OCI-LY1 (cell line): ENCODE measurements at regions not wholly inside any gene's neighbourhood (a gene's known extent, or its start where the extent isn't known, plus 50 kb on each side); places are given as distances from the start of the nearest gene placed in this dataset.

Experiments used
- CTCF ChIP-seq: fragments of 200-600 bp; sonication (generic), shearing (Covaris generic); IDR thresholded peaks from 2 replicates; pipeline ENCODE4 v1.5.1; 2017; ENCODE audit warnings: mild to moderate bottlenecking, antibody characterized with exemption, low read length, moderate library complexity, mixed read lengths
- EZH2 ChIP-seq: fragments of 200-600 bp; sonication (generic), shearing (Covaris generic); IDR thresholded peaks from 2 replicates; pipeline ENCODE4 v1.8.0; 2017; ENCODE audit warnings: borderline replicate concordance, mixed run types, mild to moderate bottlenecking, antibody characterized with exemption, low read length, moderate library complexity, mixed read lengths

- TF ChIP-seq EZH2: no peak
- no peak for TF ChIP-seq CTCF
Measured at GRCh38 chr2:61753512-61753911, 100.3 kb downstream of the FAM161A start.
